HG03060 (cell line): ENCODE measurements at regions not wholly inside any gene's neighbourhood (a gene's known extent, or its start where the extent isn't known, plus 50 kb on each side); places are given as distances from the start of the nearest gene placed in this dataset.

Source experiments
- ATAC-seq: cut with Tn5 transposase; IDR thresholded peaks from one replicate; pipeline ENCODE4 v1.9.1; 2021; ENCODE audit warnings: low read depth, moderate number of reproducible peaks; ENCODE audit not compliant: unreplicated experiment

GRCh38 chr1:113255720-113256347 lies 134.5 kb upstream of the MAGI3 start:
- ATAC-seq, result no peak

- ATAC-seq, result no peak
Observed at GRCh38 chr1:113256348-113256729, 134.0 kb upstream of the MAGI3 start.

GRCh38 chr1:113259988-113260387 lies 130.3 kb upstream of the MAGI3 start:
- ATAC-seq, result no peak

GRCh38 chr1:113265196-113265595 lies 125.1 kb upstream of the MAGI3 start:
- no peak for ATAC-seq

- ATAC-seq, result no peak
Observed at GRCh38 chr1:113266788-113267187, 123.5 kb upstream of the MAGI3 start.

- ATAC-seq, result no peak
Observed at GRCh38 chr1:113269168-113269963, 120.9 kb upstream of the MAGI3 start.

GRCh38 chr1:113271039-113271438 lies 119.3 kb upstream of the MAGI3 start:
- no peak for ATAC-seq

GRCh38 chr1:113275083-113275482 lies 115.2 kb upstream of the MAGI3 start:
- ATAC-seq, result no peak

GRCh38 chr1:113275691-113276090 lies 114.6 kb upstream of the MAGI3 start:
- ATAC-seq, result no peak

GRCh38 chr1:113276507-113276906 lies 113.8 kb upstream of the MAGI3 start:
- ATAC-seq, result no peak

- ATAC-seq, result no peak
Observed at GRCh38 chr1:113278371-113278770, 111.9 kb upstream of the MAGI3 start.

- no peak for ATAC-seq
Observed at GRCh38 chr1:113278777-113279176, 111.5 kb upstream of the MAGI3 start.

- ATAC-seq, result no peak
Observed at GRCh38 chr1:113279776-113280391, 110.4 kb upstream of the MAGI3 start.

GRCh38 chr1:113280581-113280980 lies 109.7 kb upstream of the MAGI3 start:
- ATAC-seq, result no peak

GRCh38 chr1:113281550-113281949 lies 108.8 kb upstream of the MAGI3 start:
- no peak for ATAC-seq

GRCh38 chr1:113282008-113282892 lies 108.1 kb upstream of the MAGI3 start:
- ATAC-seq, result no peak

- no peak for ATAC-seq
Observed at GRCh38 chr1:113282893-113283285, 107.4 kb upstream of the MAGI3 start.

- ATAC-seq, result no peak
Observed at GRCh38 chr1:113283914-113284313, 106.4 kb upstream of the MAGI3 start.

GRCh38 chr1:113286156-113286555 lies 104.2 kb upstream of the MAGI3 start:
- no peak for ATAC-seq

- no peak for ATAC-seq
Observed at GRCh38 chr1:113291777-113292602, 98.3 kb upstream of the MAGI3 start.
